Pancreas (tissue), 10 donors: ENCODE measurements at regions not wholly inside any gene's neighbourhood (a gene's known extent, or its start where the extent isn't known, plus 50 kb on each side); places are given as distances from the start of the nearest gene placed in this dataset.

ENCODE experiments used
- ATAC-seq, 4 donors: fragments of 200-7000 bp; cut with Tn5 transposase; one replicate each; pipeline versions ENCODE4 v1.8.0 to v1.9.1; 2020; ENCODE audit warnings: mild to moderate bottlenecking in 4 of 4, moderate library complexity in 4 of 4
- DNase-seq, 6 donors: peaks; one replicate each; pipeline ENCODE4 v3.0.0-alpha.2; 2020
- FAIRE-seq: peaks from 2 replicates; lab custom pipeline; 2012; peaks lifted over from hg19 to GRCh38; lab: Jason Lieb, UNC
- H3K27ac ChIP-seq, 4 donors: fragments of 200-600 bp; sonication (generic); 1 replicate in 3 of 4; 2 replicates in 1 of 4; pipeline versions ENCODE4 v1.5.0 to v1.8.0; 2020
- H3K27me3 ChIP-seq, 4 donors: fragments of 200-600 bp; one replicate each; pipeline ENCODE4 v1.8.0; 2021
- H3K36me3 ChIP-seq, 3 donors: fragments of 200-600 bp; sonication (generic) in 1 of 3; one replicate each; pipeline versions ENCODE4 v1.5.0 to v1.8.0; 2020 to 2021
- H3K4me1 ChIP-seq, 3 donors: fragments of 200-600 bp; one replicate each; pipeline ENCODE4 v1.8.0; 2021
- H3K4me3 ChIP-seq, 4 donors: fragments of 200-600 bp; sonication (generic) in 2 of 4; one replicate each; pipeline versions ENCODE4 v1.5.0 to v1.8.0; 2020 to 2021
- H3K9me3 ChIP-seq, 4 donors: fragments of 200-600 bp; one replicate each; pipeline ENCODE4 v1.8.0; 2021
- WGBS, 2 donors: extraction: QIAGEN DNeasy Blood & Tissue Kit; methylation state at CpG; one replicate each; pipeline ENCODE4 v1.1.7; 2013; 5-methylcytosine and 5-hydroxymethylcytosine counted together
- intact Hi-C, 3 donors: fragments of 100-400 bp; cut with DNase I; formaldehyde crosslinking; loops; one replicate each; pipeline versions ENCODE4 v1.11.1 to v1.14.2; 2022
- TF ChIP-seq, protein P1 (sequence below), 4 donors: fragments of 200-600 bp; sonication (generic) in 3 of 4; IDR thresholded peaks; one replicate each; pipeline versions ENCODE4 v1.5.0 to v1.8.0; 2021; ENCODE audit warnings: antibody characterized with exemption in 4 of 4
- donor health status: healthy with polysubstance abuse.
- donor health status: DM: no; HTN: no; CAD: no; lungs with moderate emphysema.
- donor health status: DM: no; HTN: no; CAD: no.
- donor health status: control.
- donor health status: control.
- donor health status: Bipolar disorder and iron deficiency.
- donor health status: DM: yes; HTN: yes; CAD: no.
- donor health status: DM: no; HTN: no; CAD: no.
- donor health status: DM: no; HTN: no; CAD: no.
- donor health status: DM: yes; HTN: yes; CAD: no.

DNA sequence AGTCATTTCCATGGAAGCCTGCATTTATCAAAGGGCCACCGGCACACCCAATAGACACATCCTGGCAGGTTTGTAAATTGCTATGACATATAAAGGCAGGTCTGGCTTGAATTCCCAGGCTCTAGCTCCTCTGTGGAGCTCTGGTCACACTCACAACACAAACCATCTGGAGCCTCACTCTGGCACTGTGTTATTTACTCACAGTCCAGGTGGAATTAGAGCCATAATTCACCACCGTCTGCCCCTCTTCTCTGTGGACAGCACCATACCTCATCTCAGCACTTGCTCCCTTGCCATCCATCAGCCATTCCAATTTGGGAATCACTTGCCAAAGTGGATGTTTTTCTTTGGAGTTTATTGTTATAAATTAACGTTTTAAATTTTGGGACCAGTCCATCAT is 84.3 kb upstream of the OSR1 start:
- intact Hi-C loops: no loop called here
- H3K9me3 ChIP-seq: no peaks in the 10 kb centered on the region
- FAIRE-seq (no peak), ATAC-seq (no peak), DNase-seq (no peak)
- H3K27ac ChIP-seq: no peak overlapping the region
- H3K4me1 ChIP-seq: no peaks in the 10 kb centered on the region
- no peaks in the 10 kb centered on the region for H3K27me3 ChIP-seq
- no peaks in the 10 kb centered on the region for H3K36me3 ChIP-seq
- TF ChIP-seq, protein P1, sequence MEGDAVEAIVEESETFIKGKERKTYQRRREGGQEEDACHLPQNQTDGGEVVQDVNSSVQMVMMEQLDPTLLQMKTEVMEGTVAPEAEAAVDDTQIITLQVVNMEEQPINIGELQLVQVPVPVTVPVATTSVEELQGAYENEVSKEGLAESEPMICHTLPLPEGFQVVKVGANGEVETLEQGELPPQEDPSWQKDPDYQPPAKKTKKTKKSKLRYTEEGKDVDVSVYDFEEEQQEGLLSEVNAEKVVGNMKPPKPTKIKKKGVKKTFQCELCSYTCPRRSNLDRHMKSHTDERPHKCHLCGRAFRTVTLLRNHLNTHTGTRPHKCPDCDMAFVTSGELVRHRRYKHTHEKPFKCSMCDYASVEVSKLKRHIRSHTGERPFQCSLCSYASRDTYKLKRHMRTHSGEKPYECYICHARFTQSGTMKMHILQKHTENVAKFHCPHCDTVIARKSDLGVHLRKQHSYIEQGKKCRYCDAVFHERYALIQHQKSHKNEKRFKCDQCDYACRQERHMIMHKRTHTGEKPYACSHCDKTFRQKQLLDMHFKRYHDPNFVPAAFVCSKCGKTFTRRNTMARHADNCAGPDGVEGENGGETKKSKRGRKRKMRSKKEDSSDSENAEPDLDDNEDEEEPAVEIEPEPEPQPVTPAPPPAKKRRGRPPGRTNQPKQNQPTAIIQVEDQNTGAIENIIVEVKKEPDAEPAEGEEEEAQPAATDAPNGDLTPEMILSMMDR (IDR thresholded peaks at IDR 0.05): no peak
- WGBS, 2 donors: 48 to 57% methylated on average over 3 of the region's 3 CpGs
- no peak overlapping the region for H3K4me3 ChIP-seq

DNA sequence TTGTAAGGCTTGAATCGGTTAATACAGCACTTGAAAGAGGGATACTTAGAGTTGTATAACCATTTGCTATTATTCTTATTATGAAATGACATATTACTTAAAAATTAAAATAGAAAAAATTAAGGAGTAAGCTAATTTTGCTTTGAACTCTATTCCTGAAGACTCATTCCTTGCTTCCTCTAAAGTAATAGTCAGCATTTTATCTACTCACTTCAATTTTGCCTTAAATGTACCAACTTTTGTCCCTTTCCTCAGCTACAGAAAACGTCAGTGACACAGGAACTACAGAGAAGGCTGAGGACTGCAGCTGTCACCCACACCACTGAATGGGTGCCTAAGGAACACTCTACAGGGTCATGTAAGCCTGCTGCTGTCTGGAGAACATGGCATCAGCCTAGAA is 80.7 kb upstream of the OSR1 start:
- TF ChIP-seq, protein P1 (IDR thresholded peaks at IDR 0.05): no peak
- FAIRE-seq: no peak

DNA sequence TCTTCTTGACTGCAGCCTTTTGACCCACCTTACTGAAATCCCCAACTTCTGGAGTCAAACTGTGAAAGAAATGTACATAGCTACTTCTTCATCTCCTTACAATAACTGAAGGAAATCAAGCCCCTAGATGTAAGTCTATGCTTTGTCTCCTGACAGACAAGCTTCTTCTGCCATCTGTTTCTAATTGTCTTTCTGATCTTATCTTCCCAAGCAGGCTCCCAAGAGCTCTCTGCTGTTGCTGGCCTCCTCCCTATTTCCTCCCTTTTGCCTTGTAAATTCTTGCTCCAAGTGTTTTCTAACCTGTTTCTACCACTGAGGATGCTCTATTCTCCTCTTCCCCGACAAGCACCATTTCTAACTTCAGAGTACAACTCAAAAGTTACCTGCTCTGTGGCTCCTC is 77.4 kb upstream of the OSR1 start:
- no peak for DNase-seq
- Histone ChIP-seq H3K27ac (no peak overlapping the region), H3K4me1 (no peaks in the 10 kb centered on the region), H3K27me3 (no peaks in the 10 kb centered on the region), H3K9me3 (no peaks in the 10 kb centered on the region), H3K4me3 (no peak overlapping the region), H3K36me3 (no peaks in the 10 kb centered on the region)
- 0% methylated on average over 1 of the region's 1 CpG for WGBS, 2 donors
- TF ChIP-seq, protein P1 (IDR thresholded peaks at IDR 0.05): no peak
- no peak for FAIRE-seq
- intact Hi-C loops: no loop called here
- no peak for ATAC-seq

More for the DNA sequence above, 80.7 kb upstream of the OSR1 start:
- Histone ChIP-seq H3K27ac (no peak overlapping the region), H3K9me3 (no peaks in the 10 kb centered on the region), H3K36me3 (no peaks in the 10 kb centered on the region), H3K4me3 (no peak overlapping the region), H3K4me1 (no peaks in the 10 kb centered on the region), H3K27me3 (no peaks in the 10 kb centered on the region)
- no peak for ATAC-seq
- intact Hi-C loops: no loop called here
- WGBS, 2 donors: 60 to 68% methylated on average over 2 of the region's 2 CpGs
- DNase-seq: no peak

DNA sequence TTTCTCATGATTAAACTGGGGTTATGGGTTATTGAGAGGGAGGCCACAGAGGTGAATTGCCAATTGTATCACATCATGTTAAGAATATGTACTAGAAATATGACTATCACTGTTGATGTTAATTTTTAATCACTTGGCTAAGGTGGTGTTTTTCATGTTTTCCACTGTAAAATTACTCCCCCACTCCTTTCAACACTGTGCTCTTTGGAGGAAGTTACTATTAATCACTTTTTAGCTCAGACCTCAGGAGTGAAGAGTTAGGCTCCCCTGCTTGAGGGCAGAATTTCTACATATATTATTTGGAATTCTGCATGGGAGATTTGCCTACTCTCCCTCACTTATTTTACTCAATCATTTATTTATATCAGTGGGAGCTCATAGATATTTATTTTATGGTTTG is 76.0 kb upstream of the OSR1 start:
- H3K4me3 ChIP-seq: no peak overlapping the region
- no peak for DNase-seq
- H3K9me3 ChIP-seq: no peaks in the 10 kb centered on the region
- H3K27me3 ChIP-seq: no peaks in the 10 kb centered on the region
- no peaks in the 10 kb centered on the region for H3K4me1 ChIP-seq
- intact Hi-C loops: no loop called here
- no peaks in the 10 kb centered on the region for H3K36me3 ChIP-seq
- no peak for FAIRE-seq
- no peak overlapping the region for H3K27ac ChIP-seq
- TF ChIP-seq, protein P1 (IDR thresholded peaks at IDR 0.05): no peak
- no peak for ATAC-seq

DNA sequence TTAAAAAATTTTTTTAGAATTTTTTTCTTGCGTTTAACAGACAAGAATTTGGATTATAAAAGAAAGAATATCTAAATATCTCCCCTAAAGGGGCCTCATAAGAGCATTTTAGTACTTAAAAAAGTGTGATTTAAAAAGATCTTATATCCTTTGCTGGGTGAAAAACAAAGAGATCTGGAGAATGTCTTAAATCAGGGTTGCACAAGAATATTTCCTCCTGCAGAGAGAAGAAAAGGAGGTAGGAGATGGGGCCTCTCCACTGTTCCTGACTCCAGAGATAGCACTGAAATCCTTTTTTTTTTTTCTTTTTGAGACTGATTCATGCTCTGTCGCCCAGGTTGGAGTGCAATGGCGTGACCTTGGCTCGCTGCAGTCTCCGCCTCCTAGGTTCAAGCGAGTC is 68.5 kb upstream of the OSR1 start:
- no peak for FAIRE-seq
- H3K4me1 ChIP-seq: no peaks in the 10 kb centered on the region
- TF ChIP-seq, protein P1 (IDR thresholded peaks at IDR 0.05): no peak

More for the DNA sequence above, 68.5 kb upstream of the OSR1 start:
- no peaks in the 10 kb centered on the region for H3K9me3 ChIP-seq
- DNase-seq (no peak), ATAC-seq (no peak)
- no peaks in the 10 kb centered on the region for H3K36me3 ChIP-seq
- intact Hi-C loops: no loop called here
- H3K27ac ChIP-seq: no peak overlapping the region
- WGBS, 2 donors: 82 to 86% methylated on average over 6 of the region's 6 CpGs
- H3K4me3 ChIP-seq: no peak overlapping the region
- H3K27me3 ChIP-seq: no peaks in the 10 kb centered on the region
